ENCODE measurements at regions not wholly inside any gene's neighbourhood (a gene's known extent, or its start where the extent isn't known, plus 50 kb on each side); places are given as distances from the start of the nearest gene placed in this dataset.

DNA sequence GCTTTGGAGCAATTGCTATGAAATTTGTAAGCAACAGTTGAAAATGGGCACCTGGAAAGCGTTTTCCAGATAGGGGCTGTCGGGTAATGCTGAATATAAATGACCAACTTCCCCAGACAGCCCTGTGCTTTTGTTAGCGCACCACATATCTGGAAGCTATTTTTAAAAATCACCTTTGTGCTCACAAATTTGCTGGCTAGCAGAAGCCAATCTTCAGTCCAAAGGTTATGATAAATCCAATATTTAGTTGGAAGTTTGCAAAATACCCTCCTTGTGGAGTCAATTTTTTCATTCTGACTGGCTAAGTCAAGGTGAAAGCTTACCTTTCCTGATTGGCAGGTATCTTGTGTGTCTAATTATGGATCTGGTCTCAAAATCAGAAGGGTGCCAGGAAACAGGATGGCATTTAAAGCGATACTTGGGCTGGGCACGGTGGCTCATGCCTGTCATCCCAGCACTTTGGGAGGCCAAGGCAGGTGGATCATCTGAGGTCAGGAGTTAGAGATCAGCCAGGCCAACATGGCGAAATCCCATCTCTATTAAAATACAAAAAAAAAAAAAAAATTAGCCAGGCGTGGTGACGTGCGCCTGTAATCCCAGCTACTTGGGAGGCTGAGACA is 124.1 kb upstream of the AJAP1 start:
- no peaks in the 10 kb centered on the region for H3K36me3 Mint-ChIP-seq
- Histone ChIP-seq H3K27me3 (ENCODE audit: insufficient read depth, low read length, poor library complexity, severe bottlenecking) (no peaks in the 10 kb centered on the region), H3K4me1 (ENCODE audit: insufficient read depth, low read length) (no peaks in the 10 kb centered on the region), H3K36me3 (ENCODE audit: insufficient read depth, low read length) (no peaks in the 10 kb centered on the region), H3K27ac (ENCODE audit: low read depth, low read length) (no peak overlapping the region), H3K9me3 (ENCODE audit: low read length) (no peaks in the 10 kb centered on the region), H3K4me3 (ENCODE audit: low read length) (no peak overlapping the region)
- POLR2A ChIA-PET = no interaction called here
- CTCF ChIA-PET = no interaction called here
- no peak overlapping the region for H3K4me3 Mint-ChIP-seq
- no peaks in the 10 kb centered on the region for H3K4me1 Mint-ChIP-seq
- H3K27ac Mint-ChIP-seq = no peak overlapping the region
- peaks cover 0 to 3% (median 0%) of the 10 kb centered on the region in 5 donors for H3K9me3 Mint-ChIP-seq
- DNase-seq = no peak
- H3K27me3 Mint-ChIP-seq = peaks cover 9 to 15% of the 10 kb centered on the region in 2 donors

GRCh38 chr1:4531842-4532241 is 122.6 kb upstream of the AJAP1 start:
- no peaks in the 10 kb centered on the region for H3K4me1 Mint-ChIP-seq
- POLR2A ChIA-PET = no interaction called here
- H3K4me1 ChIP-seq (ENCODE audit: insufficient read depth, low read length) = no peaks in the 10 kb centered on the region
- no peak overlapping the region for H3K27ac ChIP-seq (ENCODE audit: low read depth, low read length)
- no peak overlapping the region for H3K27ac Mint-ChIP-seq
- H3K27me3 Mint-ChIP-seq = peaks cover 8 to 15% of the 10 kb centered on the region in 2 donors
- H3K4me3 Mint-ChIP-seq = no peak overlapping the region
- no peaks in the 10 kb centered on the region for H3K36me3 ChIP-seq (ENCODE audit: insufficient read depth, low read length)
- no peaks in the 10 kb centered on the region for H3K36me3 Mint-ChIP-seq
- peaks cover 0 to 4% (median 0%) of the 10 kb centered on the region in 5 donors for H3K9me3 Mint-ChIP-seq
- H3K27me3 ChIP-seq (ENCODE audit: insufficient read depth, low read length, poor library complexity, severe bottlenecking) = no peaks in the 10 kb centered on the region
- CTCF ChIA-PET = no interaction called here
- no peak for DNase-seq
- H3K9me3 ChIP-seq (ENCODE audit: low read length) = no peaks in the 10 kb centered on the region
- no peak overlapping the region for H3K4me3 ChIP-seq (ENCODE audit: low read length)

- H3K4me3 ChIP-seq (ENCODE audit: low read length) = no peak overlapping the region
- no peaks in the 10 kb centered on the region for H3K9me3 ChIP-seq (ENCODE audit: low read length)
- H3K4me1 ChIP-seq (ENCODE audit: insufficient read depth, low read length) = no peaks in the 10 kb centered on the region
- Mint-ChIP-seq H3K27me3 (peaks cover 5 to 12% of the 10 kb centered on the region in 2 donors), H3K36me3 (no peaks in the 10 kb centered on the region), H3K4me1 (no peaks in the 10 kb centered on the region), H3K9me3 (peaks cover 0 to 4% (median 0%) of the 10 kb centered on the region in 5 donors), H3K27ac (no peak overlapping the region), H3K4me3 (no peak overlapping the region)
- H3K27ac ChIP-seq (ENCODE audit: low read depth, low read length) = no peak overlapping the region
- H3K27me3 ChIP-seq (ENCODE audit: insufficient read depth, low read length, poor library complexity, severe bottlenecking) = no peaks in the 10 kb centered on the region
- no peak for DNase-seq
- ChIA-PET POLR2A (no interaction called here), CTCF (no interaction called here)
- no peaks in the 10 kb centered on the region for H3K36me3 ChIP-seq (ENCODE audit: insufficient read depth, low read length)
Observed at GRCh38 chr1:4532656-4533055, 121.8 kb upstream of the AJAP1 start.

DNA sequence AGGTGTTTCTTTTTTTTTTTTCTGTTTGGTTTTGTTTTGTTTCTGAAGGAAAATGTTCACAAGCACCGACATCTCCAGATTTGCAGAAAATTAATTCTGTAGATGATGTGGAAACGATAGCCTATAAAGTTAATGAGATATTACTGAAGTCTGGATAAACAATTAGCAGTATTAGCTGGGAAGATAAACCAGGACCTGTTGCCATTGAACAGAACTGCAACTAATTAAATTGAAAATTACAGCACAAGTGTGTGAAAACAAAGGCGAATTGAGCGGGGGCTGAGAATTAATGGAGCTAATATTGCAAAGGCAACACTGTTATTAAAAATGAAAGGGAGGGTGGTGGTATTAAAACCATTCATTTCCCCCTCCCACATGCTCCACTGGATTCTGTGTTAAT is 107.5 kb upstream of the AJAP1 start:
- H3K4me3 Mint-ChIP-seq = no peak overlapping the region
- no peak for DNase-seq
- peaks cover 0 to 1% (median 0%) of the 10 kb centered on the region in 3 donors for H3K36me3 Mint-ChIP-seq
- no peak overlapping the region for H3K27ac Mint-ChIP-seq
- ChIA-PET CTCF (no interaction called here), POLR2A (no interaction called here)
- no peak overlapping the region for H3K4me3 ChIP-seq (ENCODE audit: low read length)
- H3K27me3 Mint-ChIP-seq = peaks cover 2 to 8% of the 10 kb centered on the region in 2 donors
- peaks cover 0 to 5% (median 3%) of the 10 kb centered on the region in 5 donors for H3K9me3 Mint-ChIP-seq
- H3K4me1 ChIP-seq (ENCODE audit: insufficient read depth, low read length) = no peaks in the 10 kb centered on the region
- H3K36me3 ChIP-seq (ENCODE audit: insufficient read depth, low read length) = no peaks in the 10 kb centered on the region
- no peaks in the 10 kb centered on the region for H3K9me3 ChIP-seq (ENCODE audit: low read length)
- no peaks in the 10 kb centered on the region for H3K4me1 Mint-ChIP-seq
- H3K27me3 ChIP-seq (ENCODE audit: insufficient read depth, low read length, poor library complexity, severe bottlenecking) = no peaks in the 10 kb centered on the region
- H3K27ac ChIP-seq (ENCODE audit: low read depth, low read length) = no peak overlapping the region

DNA sequence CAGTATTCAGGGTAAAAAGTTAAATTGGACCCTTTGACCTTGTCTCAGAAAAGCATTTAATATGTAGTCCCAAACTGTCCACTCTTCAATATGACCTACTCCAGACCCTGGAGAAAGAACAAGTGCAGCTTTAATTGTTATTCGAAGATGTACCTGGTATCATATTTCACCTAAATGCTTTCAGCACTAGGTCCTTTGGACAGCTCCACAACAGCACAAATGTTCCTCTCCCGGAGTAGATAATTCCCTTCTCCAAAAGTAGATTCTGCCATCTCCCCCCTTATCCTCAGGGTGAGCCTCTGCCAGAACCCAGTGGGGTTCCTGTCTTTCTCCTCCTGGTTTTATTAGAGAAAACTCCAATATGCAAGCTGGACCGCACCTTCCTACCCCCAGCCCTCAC is 104.5 kb upstream of the AJAP1 start:
- POLR2A ChIA-PET = no interaction called here
- H3K27me3 Mint-ChIP-seq = peaks cover 15 to 18% of the 10 kb centered on the region in 2 donors
- Histone ChIP-seq H3K27me3 (ENCODE audit: insufficient read depth, low read length, poor library complexity, severe bottlenecking) (no peaks in the 10 kb centered on the region), H3K27ac (ENCODE audit: low read depth, low read length) (no peak overlapping the region), H3K9me3 (ENCODE audit: low read length) (no peaks in the 10 kb centered on the region), H3K36me3 (ENCODE audit: insufficient read depth, low read length) (no peaks in the 10 kb centered on the region), H3K4me1 (ENCODE audit: insufficient read depth, low read length) (no peaks in the 10 kb centered on the region), H3K4me3 (ENCODE audit: low read length) (no peak overlapping the region)
- no peaks in the 10 kb centered on the region for H3K4me1 Mint-ChIP-seq
- no peaks in the 10 kb centered on the region for H3K36me3 Mint-ChIP-seq
- DNase-seq = no peak
- H3K4me3 Mint-ChIP-seq = no peak overlapping the region
- CTCF ChIA-PET = no interaction called here
- H3K9me3 Mint-ChIP-seq = no peaks in the 10 kb centered on the region
- no peak overlapping the region for H3K27ac Mint-ChIP-seq

DNA sequence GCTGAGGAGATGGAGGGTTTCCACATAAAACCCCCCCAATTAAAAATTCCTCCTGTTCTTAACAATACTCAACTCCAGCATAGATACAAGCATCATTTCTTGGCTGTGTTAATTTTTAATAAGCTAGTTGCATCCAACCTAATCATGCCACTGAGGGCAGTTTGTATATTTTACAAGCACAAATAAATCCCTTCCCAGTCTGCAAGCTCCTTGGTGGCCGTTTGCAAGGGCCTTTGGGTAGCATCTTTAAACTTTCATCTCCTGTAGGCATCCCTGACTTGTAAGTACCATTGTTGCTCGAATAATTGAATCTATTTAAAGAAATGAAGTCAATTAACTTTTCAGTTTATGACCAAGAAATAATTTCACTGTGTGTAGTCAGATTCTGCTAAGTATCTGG is 103.5 kb upstream of the AJAP1 start:
- ChIA-PET POLR2A (no interaction called here), CTCF (interaction anchor here (0.7 kb wide), 1 partner anchor 8 kb away, joined by 3 read pairs; no protein-coding TSS in a partner anchor)
- no peak for DNase-seq
- peaks cover 0 to 2% (median 0%) of the 10 kb centered on the region in 5 donors for H3K9me3 Mint-ChIP-seq
- no peaks in the 10 kb centered on the region for H3K27me3 ChIP-seq (ENCODE audit: insufficient read depth, low read length, poor library complexity, severe bottlenecking)
- no peaks in the 10 kb centered on the region for H3K36me3 ChIP-seq (ENCODE audit: insufficient read depth, low read length)
- no peaks in the 10 kb centered on the region for H3K9me3 ChIP-seq (ENCODE audit: low read length)
- no peak overlapping the region for H3K4me3 ChIP-seq (ENCODE audit: low read length)
- peaks cover 15 to 17% of the 10 kb centered on the region in 2 donors for H3K27me3 Mint-ChIP-seq
- H3K27ac ChIP-seq (ENCODE audit: low read depth, low read length) = no peak overlapping the region
- no peaks in the 10 kb centered on the region for H3K4me1 ChIP-seq (ENCODE audit: insufficient read depth, low read length)
- no peaks in the 10 kb centered on the region for H3K4me1 Mint-ChIP-seq
- no peak overlapping the region for H3K4me3 Mint-ChIP-seq
- no peaks in the 10 kb centered on the region for H3K36me3 Mint-ChIP-seq
- H3K27ac Mint-ChIP-seq = no peak overlapping the region

GRCh38 chr1:4551706-4552105 is 102.7 kb upstream of the AJAP1 start:
- Histone ChIP-seq H3K27me3 (ENCODE audit: insufficient read depth, low read length, poor library complexity, severe bottlenecking) (no peaks in the 10 kb centered on the region), H3K27ac (ENCODE audit: low read depth, low read length) (no peak overlapping the region), H3K4me1 (ENCODE audit: insufficient read depth, low read length) (no peaks in the 10 kb centered on the region), H3K9me3 (ENCODE audit: low read length) (no peaks in the 10 kb centered on the region), H3K4me3 (ENCODE audit: low read length) (no peak overlapping the region), H3K36me3 (ENCODE audit: insufficient read depth, low read length) (no peaks in the 10 kb centered on the region)
- POLR2A ChIA-PET = no interaction called here
- H3K4me3 Mint-ChIP-seq = no peak overlapping the region
- H3K9me3 Mint-ChIP-seq = peaks cover 0 to 2% (median 0%) of the 10 kb centered on the region in 5 donors
- no peak for DNase-seq
- no peaks in the 10 kb centered on the region for H3K36me3 Mint-ChIP-seq
- H3K4me1 Mint-ChIP-seq = no peaks in the 10 kb centered on the region
- peaks cover 13 to 15% of the 10 kb centered on the region in 2 donors for H3K27me3 Mint-ChIP-seq
- CTCF ChIA-PET = no interaction called here
- H3K27ac Mint-ChIP-seq = no peak overlapping the region

DNA sequence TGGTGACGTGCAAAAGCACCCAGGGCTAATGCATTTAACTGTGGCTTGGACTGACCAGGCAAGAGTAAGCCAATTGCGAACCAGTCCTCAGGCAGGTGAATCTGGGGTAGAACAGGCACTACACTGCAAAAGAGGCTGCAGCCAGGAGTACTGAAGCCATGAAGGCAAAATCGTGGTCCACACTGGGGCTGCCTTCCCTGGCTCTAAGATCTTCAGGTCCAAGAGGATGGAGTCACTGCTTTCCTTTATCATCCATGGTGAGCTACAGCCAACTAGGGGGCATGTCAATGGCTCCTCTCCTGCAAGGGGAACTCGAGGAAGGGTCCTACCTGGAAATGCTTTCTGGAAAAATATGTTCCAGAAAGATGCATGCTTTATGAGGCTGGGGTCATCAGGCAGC is 100.6 kb upstream of the AJAP1 start:
- Mint-ChIP-seq H3K4me1 (no peaks in the 10 kb centered on the region), H3K4me3 (no peak overlapping the region), H3K36me3 (no peaks in the 10 kb centered on the region), H3K27me3 (peaks cover 12 to 13% of the 10 kb centered on the region in 2 donors), H3K9me3 (peaks cover 0 to 2% (median 0%) of the 10 kb centered on the region in 5 donors), H3K27ac (no peak overlapping the region)
- no peaks in the 10 kb centered on the region for H3K4me1 ChIP-seq (ENCODE audit: insufficient read depth, low read length)
- H3K36me3 ChIP-seq (ENCODE audit: insufficient read depth, low read length) = no peaks in the 10 kb centered on the region
- CTCF ChIA-PET = no interaction called here
- POLR2A ChIA-PET = no interaction called here
- no peaks in the 10 kb centered on the region for H3K27me3 ChIP-seq (ENCODE audit: insufficient read depth, low read length, poor library complexity, severe bottlenecking)
- no peaks in the 10 kb centered on the region for H3K9me3 ChIP-seq (ENCODE audit: low read length)
- DNase-seq = no peak
- H3K4me3 ChIP-seq (ENCODE audit: low read length) = no peak overlapping the region
- no peak overlapping the region for H3K27ac ChIP-seq (ENCODE audit: low read depth, low read length)

All from CD8-positive, alpha-beta memory T cell (primary cell).